HL-60 (cell line): ENCODE measurements at regions not wholly inside any gene's neighbourhood (a gene's known extent, or its start where the extent isn't known, plus 50 kb on each side); places are given as distances from the start of the nearest gene placed in this dataset.

Experiments
- GABPA ChIP-seq: IDR thresholded peaks from 2 replicates; pipeline ENCODE4 v1.6.1; 2012; ENCODE audit warnings: low read depth
- SPI1 ChIP-seq: IDR thresholded peaks from 2 replicates; pipeline ENCODE4 v1.6.1; 2012; ENCODE audit warnings: low read depth, mild to moderate bottlenecking, borderline replicate concordance
- TF ChIP-seq, protein P1 (sequence below): IDR thresholded peaks from one replicate; pipeline ENCODE4 v1.5.1; 2011; ENCODE audit warnings: low read length, control low read depth, inconsistent platforms; ENCODE audit not compliant: insufficient read depth
- TF ChIP-seq, protein P2 (sequence below): IDR thresholded peaks from 2 replicates; pipeline ENCODE4 v1.6.1; 2012; ENCODE audit warnings: low read depth; ENCODE audit not compliant: insufficient replicate concordance

DNA sequence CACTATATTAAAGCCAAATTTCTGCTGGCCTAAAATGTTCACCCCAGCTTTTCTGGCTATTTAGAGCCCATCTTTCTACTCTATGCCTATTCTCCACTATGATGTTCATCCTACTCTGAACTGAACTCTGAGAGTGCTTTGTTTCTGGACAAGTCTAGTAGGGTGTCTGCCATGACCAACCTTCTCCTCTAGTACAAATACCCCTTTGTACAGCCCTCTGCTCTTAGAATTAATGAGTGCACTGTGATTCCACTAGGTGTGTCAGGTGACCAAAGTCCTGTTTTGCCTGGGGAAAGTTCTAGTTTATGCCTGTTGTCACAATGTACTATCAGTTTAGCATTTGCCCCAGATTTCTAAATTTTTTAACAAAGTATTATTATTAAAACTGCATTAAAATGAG, 388.1 kb upstream of the MAD2L1 start:
- TF ChIP-seq, protein P1, sequence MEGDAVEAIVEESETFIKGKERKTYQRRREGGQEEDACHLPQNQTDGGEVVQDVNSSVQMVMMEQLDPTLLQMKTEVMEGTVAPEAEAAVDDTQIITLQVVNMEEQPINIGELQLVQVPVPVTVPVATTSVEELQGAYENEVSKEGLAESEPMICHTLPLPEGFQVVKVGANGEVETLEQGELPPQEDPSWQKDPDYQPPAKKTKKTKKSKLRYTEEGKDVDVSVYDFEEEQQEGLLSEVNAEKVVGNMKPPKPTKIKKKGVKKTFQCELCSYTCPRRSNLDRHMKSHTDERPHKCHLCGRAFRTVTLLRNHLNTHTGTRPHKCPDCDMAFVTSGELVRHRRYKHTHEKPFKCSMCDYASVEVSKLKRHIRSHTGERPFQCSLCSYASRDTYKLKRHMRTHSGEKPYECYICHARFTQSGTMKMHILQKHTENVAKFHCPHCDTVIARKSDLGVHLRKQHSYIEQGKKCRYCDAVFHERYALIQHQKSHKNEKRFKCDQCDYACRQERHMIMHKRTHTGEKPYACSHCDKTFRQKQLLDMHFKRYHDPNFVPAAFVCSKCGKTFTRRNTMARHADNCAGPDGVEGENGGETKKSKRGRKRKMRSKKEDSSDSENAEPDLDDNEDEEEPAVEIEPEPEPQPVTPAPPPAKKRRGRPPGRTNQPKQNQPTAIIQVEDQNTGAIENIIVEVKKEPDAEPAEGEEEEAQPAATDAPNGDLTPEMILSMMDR: no peak
- no peak for TF ChIP-seq GABPA
- no peak for TF ChIP-seq SPI1
- TF ChIP-seq, protein P2, sequence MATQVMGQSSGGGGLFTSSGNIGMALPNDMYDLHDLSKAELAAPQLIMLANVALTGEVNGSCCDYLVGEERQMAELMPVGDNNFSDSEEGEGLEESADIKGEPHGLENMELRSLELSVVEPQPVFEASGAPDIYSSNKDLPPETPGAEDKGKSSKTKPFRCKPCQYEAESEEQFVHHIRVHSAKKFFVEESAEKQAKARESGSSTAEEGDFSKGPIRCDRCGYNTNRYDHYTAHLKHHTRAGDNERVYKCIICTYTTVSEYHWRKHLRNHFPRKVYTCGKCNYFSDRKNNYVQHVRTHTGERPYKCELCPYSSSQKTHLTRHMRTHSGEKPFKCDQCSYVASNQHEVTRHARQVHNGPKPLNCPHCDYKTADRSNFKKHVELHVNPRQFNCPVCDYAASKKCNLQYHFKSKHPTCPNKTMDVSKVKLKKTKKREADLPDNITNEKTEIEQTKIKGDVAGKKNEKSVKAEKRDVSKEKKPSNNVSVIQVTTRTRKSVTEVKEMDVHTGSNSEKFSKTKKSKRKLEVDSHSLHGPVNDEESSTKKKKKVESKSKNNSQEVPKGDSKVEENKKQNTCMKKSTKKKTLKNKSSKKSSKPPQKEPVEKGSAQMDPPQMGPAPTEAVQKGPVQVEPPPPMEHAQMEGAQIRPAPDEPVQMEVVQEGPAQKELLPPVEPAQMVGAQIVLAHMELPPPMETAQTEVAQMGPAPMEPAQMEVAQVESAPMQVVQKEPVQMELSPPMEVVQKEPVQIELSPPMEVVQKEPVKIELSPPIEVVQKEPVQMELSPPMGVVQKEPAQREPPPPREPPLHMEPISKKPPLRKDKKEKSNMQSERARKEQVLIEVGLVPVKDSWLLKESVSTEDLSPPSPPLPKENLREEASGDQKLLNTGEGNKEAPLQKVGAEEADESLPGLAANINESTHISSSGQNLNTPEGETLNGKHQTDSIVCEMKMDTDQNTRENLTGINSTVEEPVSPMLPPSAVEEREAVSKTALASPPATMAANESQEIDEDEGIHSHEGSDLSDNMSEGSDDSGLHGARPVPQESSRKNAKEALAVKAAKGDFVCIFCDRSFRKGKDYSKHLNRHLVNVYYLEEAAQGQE: no peak
